WERI-Rb-1 (cell line): ENCODE measurements at regions not wholly inside any gene's neighbourhood (a gene's known extent, or its start where the extent isn't known, plus 50 kb on each side); places are given as distances from the start of the nearest gene placed in this dataset.
"Not testable (repeated sequence)": the region's sequence is repeated elsewhere in the genome, so short reads cannot be mapped to it uniquely, and the experiment has no call there.

ENCODE experiments used
- DNase-seq: peaks from one replicate; pipeline ENCODE4 v3.0.0-alpha.2; 2020
- H3K27ac ChIP-seq: fragments of 250-450 bp; sonication (Bioruptor Pico); 2 replicates; pipeline ENCODE4 v1.5.1; 2020; ENCODE audit warnings: mild to moderate bottlenecking, moderate library complexity
- H3K27me3 ChIP-seq: fragments of 250-450 bp; sonication (Bioruptor Pico); 2 replicates; pipeline ENCODE4 v1.5.1; 2021; ENCODE audit warnings: mild to moderate bottlenecking, low read depth, moderate library complexity; ENCODE audit not compliant: insufficient read depth, severe bottlenecking
- H3K36me3 ChIP-seq: fragments of 250-450 bp; sonication (Bioruptor Pico); 2 replicates; pipeline ENCODE4 v1.5.1; 2020; ENCODE audit warnings: mild to moderate bottlenecking, moderate library complexity
- H3K4me3 ChIP-seq: 2 replicates; pipeline ENCODE4 v1.5.1; 2011; ENCODE audit warnings: low read depth, mild to moderate bottlenecking, control low read depth, low read length
- H3K9me3 ChIP-seq: fragments of 250-450 bp; sonication (Bioruptor Pico); 2 replicates; pipeline ENCODE4 v1.5.1; 2021; ENCODE audit warnings: mild to moderate bottlenecking, moderate library complexity; ENCODE audit not compliant: severe bottlenecking
- CTCF ChIP-seq: IDR thresholded peaks from 2 replicates; pipeline ENCODE4 v1.5.1; 2011; ENCODE audit warnings: low read depth, mild to moderate bottlenecking, control low read depth, inconsistent platforms, low read length

- Histone ChIP-seq H3K4me3 (no peak overlapping the region), H3K27ac (no peak overlapping the region), H3K27me3 (no peaks in the 10 kb centered on the region), H3K9me3 (no peaks in the 10 kb centered on the region), H3K36me3 (no peaks in the 10 kb centered on the region)
- TF ChIP-seq CTCF = no peak
- DNase-seq = no peak
Measured at GRCh38 chr13:67474115-67474514, 244.0 kb upstream of the PCDH9 start.

- no peak for DNase-seq
- Histone ChIP-seq H3K27ac (no peak overlapping the region), H3K4me3 (no peak overlapping the region), H3K9me3 (no peaks in the 10 kb centered on the region), H3K36me3 (no peaks in the 10 kb centered on the region), H3K27me3 (no peaks in the 10 kb centered on the region)
- TF ChIP-seq CTCF = no peak
Measured at GRCh38 chr13:67469623-67470022, 239.5 kb upstream of the PCDH9 start.

- TF ChIP-seq CTCF = no peak
- no peak overlapping the region for H3K27ac ChIP-seq
- DNase-seq = no peak
- no peaks in the 10 kb centered on the region for H3K27me3 ChIP-seq
- H3K9me3 ChIP-seq = no peaks in the 10 kb centered on the region
- H3K4me3 ChIP-seq = no peak overlapping the region
- no peaks in the 10 kb centered on the region for H3K36me3 ChIP-seq
Measured at GRCh38 chr13:67466569-67466968, 236.4 kb upstream of the PCDH9 start.

- Histone ChIP-seq H3K9me3 (no peaks in the 10 kb centered on the region), H3K36me3 (no peaks in the 10 kb centered on the region), H3K27ac (no peak overlapping the region), H3K27me3 (no peaks in the 10 kb centered on the region), H3K4me3 (no peak overlapping the region)
- DNase-seq = no peak
- TF ChIP-seq CTCF = no peak
Measured at GRCh38 chr13:67464154-67464553, 234.0 kb upstream of the PCDH9 start.

GRCh38 chr13:67462098-67462497 lies 232.0 kb upstream of the PCDH9 start:
- H3K27me3 ChIP-seq = no peaks in the 10 kb centered on the region
- no peak for DNase-seq

GRCh38 chr13:67452526-67452925 lies 222.4 kb upstream of the PCDH9 start:
- not testable (repeated sequence) for H3K27me3 ChIP-seq, DNase-seq, H3K36me3 ChIP-seq, H3K27ac ChIP-seq, H3K9me3 ChIP-seq, H3K4me3 ChIP-seq

More at GRCh38 chr13:67462098-67462497, 232.0 kb upstream of the PCDH9 start:
- H3K27ac ChIP-seq = no peak overlapping the region
- no peak for TF ChIP-seq CTCF
- no peaks in the 10 kb centered on the region for H3K36me3 ChIP-seq
- no peaks in the 10 kb centered on the region for H3K9me3 ChIP-seq
- H3K4me3 ChIP-seq = no peak overlapping the region
